NCI-H146 (cell line): ENCODE measurements at regions not wholly inside any gene's neighbourhood (a gene's known extent, or its start where the extent isn't known, plus 50 kb on each side); places are given as distances from the start of the nearest gene placed in this dataset.
"Not testable (repeated sequence)": the region's sequence is repeated elsewhere in the genome, so short reads cannot be mapped to it uniquely, and the experiment has no call there.

Experiments used
- DNase-seq: peaks from one replicate; lab custom pipeline; 2025; lab: John Stamatoyannopoulos, UW

GRCh38 chr1:29800120-29800519, 563.8 kb downstream of the PTPRU start:
- DNase-seq: no peak

GRCh38 chr1:29798699-29799566, 562.6 kb downstream of the PTPRU start:
- no peak for DNase-seq

- not testable (repeated sequence) for DNase-seq
These were observed 560.8 kb downstream of the PTPRU start for GRCh38 chr1:29797125-29797524.

GRCh38 chr1:29795965-29796364, 559.6 kb downstream of the PTPRU start:
- DNase-seq: not testable (repeated sequence)

- DNase-seq: no peak
These were observed 557.5 kb downstream of the PTPRU start for GRCh38 chr1:29793653-29794348.

- DNase-seq: peak; percentile 46
These were observed 556.8 kb downstream of the PTPRU start for GRCh38 chr1:29793101-29793546.

GRCh38 chr1:29789910-29790247, 553.6 kb downstream of the PTPRU start:
- no peak for DNase-seq

- DNase-seq: no peak
These were observed 553.0 kb downstream of the PTPRU start for GRCh38 chr1:29789221-29789909.

GRCh38 chr1:29786791-29787732, 550.7 kb downstream of the PTPRU start:
- DNase-seq: no peak

- DNase-seq: no peak
These were observed 549.9 kb downstream of the PTPRU start for GRCh38 chr1:29786195-29786594.

GRCh38 chr1:29785554-29785953, 549.2 kb downstream of the PTPRU start:
- DNase-seq: no peak

- no peak for DNase-seq
These were observed 548.8 kb downstream of the PTPRU start for GRCh38 chr1:29785137-29785527.

- no peak for DNase-seq
These were observed 548.2 kb downstream of the PTPRU start for GRCh38 chr1:29784276-29785136.

- DNase-seq: no peak
These were observed 547.4 kb downstream of the PTPRU start for GRCh38 chr1:29783508-29784275.

GRCh38 chr1:29782846-29783507, 546.7 kb downstream of the PTPRU start:
- no peak for DNase-seq

- DNase-seq: no peak
These were observed 542.8 kb downstream of the PTPRU start for GRCh38 chr1:29779146-29779545.

GRCh38 chr1:29777522-29777921, 541.2 kb downstream of the PTPRU start:
- DNase-seq: no peak

- no peak for DNase-seq
These were observed 538.0 kb downstream of the PTPRU start for GRCh38 chr1:29774355-29774754.

- DNase-seq: no peak
These were observed 536.3 kb downstream of the PTPRU start for GRCh38 chr1:29772584-29773100.
